Liver (tissue), 8 donors: ENCODE measurements at regions not wholly inside any gene's neighbourhood (a gene's known extent, or its start where the extent isn't known, plus 50 kb on each side); places are given as distances from the start of the nearest gene placed in this dataset.

Source experiments
- DNase-seq: peaks from one replicate; pipeline ENCODE4 v3.0.0-alpha.2; 2017; ENCODE audit warnings: low spot score
- H3K27ac ChIP-seq, 2 donors: one replicate each; pipeline ENCODE4 v1.7.0; 2013; ENCODE audit warnings: inconsistent platforms in 2 of 2, low read length in 2 of 2, control low read depth in 1 of 2, low read depth in 1 of 2, mild to moderate bottlenecking in 1 of 2
- H3K27me3 ChIP-seq, 4 donors: one replicate each; pipeline versions ENCODE4 v1.6.1 to v1.7.0; 2013; ENCODE audit warnings: low read length in 3 of 4, inconsistent platforms in 1 of 4, mild to moderate bottlenecking in 1 of 4, moderate library complexity in 1 of 4; ENCODE audit not compliant: control insufficient read depth in 4 of 4, insufficient read depth in 4 of 4
- H3K36me3 ChIP-seq, 4 donors: one replicate each; pipeline versions ENCODE4 v1.6.1 to v1.7.0; 2013; ENCODE audit warnings: low read length in 3 of 4, mild to moderate bottlenecking in 3 of 4, low read depth in 1 of 4, moderate library complexity in 1 of 4; ENCODE audit not compliant: control insufficient read depth in 4 of 4, insufficient read depth in 3 of 4
- H3K4me1 ChIP-seq, 4 donors: one replicate each; pipeline versions ENCODE4 v1.6.1 to v1.7.0; 2013; ENCODE audit warnings: low read length in 3 of 4, mild to moderate bottlenecking in 3 of 4, moderate library complexity in 1 of 4; ENCODE audit not compliant: control insufficient read depth in 4 of 4, insufficient read depth in 4 of 4
- H3K4me3 ChIP-seq, 3 donors: one replicate each; pipeline versions ENCODE4 v1.6.1 to v1.7.0; 2013; ENCODE audit warnings: low read length in 3 of 3, control low read depth in 1 of 3, low read depth in 1 of 3, mild to moderate bottlenecking in 1 of 3
- H3K9ac ChIP-seq, 2 donors: one replicate each; pipeline ENCODE4 v1.7.0; 2013; ENCODE audit warnings: low read length in 2 of 2, mild to moderate bottlenecking in 2 of 2, moderate library complexity in 2 of 2, control low read depth in 1 of 2, low read depth in 1 of 2
- H3K9me3 ChIP-seq, 4 donors: one replicate each; pipeline versions ENCODE4 v1.6.1 to v1.7.0; 2013; ENCODE audit warnings: low read length in 3 of 4; ENCODE audit not compliant: control insufficient read depth in 4 of 4
- ATF3 ChIP-seq: IDR thresholded peaks from 2 replicates; pipeline ENCODE4 v1.6.1; 2016; ENCODE audit warnings: antibody characterized with exemption
- CTCF ChIP-seq: fragments of 150-350 bp; IDR thresholded peaks from 2 replicates; pipeline ENCODE4 v1.5.1; 2017; ENCODE audit warnings: improper control_type of control experiment, low read depth, low read length; ENCODE audit not compliant: missing input control
- EGR1 ChIP-seq, 2 donors: IDR thresholded peaks; 2 replicates each; pipeline ENCODE4 v1.6.1; 2016 to 2018; ENCODE audit warnings: antibody characterized with exemption in 2 of 2, low read depth in 2 of 2
- FOXA1 ChIP-seq: IDR thresholded peaks from 2 replicates; pipeline ENCODE4 v1.6.1; 2016; ENCODE audit warnings: antibody characterized with exemption
- FOXA2 ChIP-seq: IDR thresholded peaks from 2 replicates; pipeline ENCODE4 v1.6.1; 2016; ENCODE audit warnings: antibody characterized with exemption
- GABPA ChIP-seq, 2 donors: IDR thresholded peaks in 1 of 2; conservative IDR thresholded peaks in 1 of 2; 2 replicates each; pipeline ENCODE4 v1.6.1; 2016; ENCODE audit warnings: antibody characterized with exemption in 2 of 2, mild to moderate bottlenecking in 1 of 2, moderate library complexity in 1 of 2
- HNF4A ChIP-seq, 2 donors: conservative IDR thresholded peaks; 2 replicates each; pipeline ENCODE4 v1.6.1; 2016; ENCODE audit warnings: antibody characterized with exemption in 2 of 2, mild to moderate bottlenecking in 2 of 2
- JUND ChIP-seq, 2 donors: IDR thresholded peaks; 2 replicates each; pipeline ENCODE4 v1.6.1; 2016; ENCODE audit warnings: antibody characterized with exemption in 2 of 2
- MAX ChIP-seq: IDR thresholded peaks from 2 replicates; pipeline ENCODE4 v1.6.1; 2016; ENCODE audit warnings: antibody characterized with exemption
- NR2F2 ChIP-seq: IDR thresholded peaks from 2 replicates; pipeline ENCODE4 v1.6.1; 2016; ENCODE audit warnings: antibody characterized with exemption
- RAD21 ChIP-seq, 2 donors: IDR thresholded peaks; 2 replicates each; pipeline ENCODE4 v1.6.1; 2016; ENCODE audit warnings: antibody characterized with exemption in 2 of 2, mild to moderate bottlenecking in 2 of 2
- REST ChIP-seq: IDR thresholded peaks from 2 replicates; pipeline ENCODE4 v1.6.1; 2016; ENCODE audit warnings: antibody characterized with exemption, mild to moderate bottlenecking
- RXRA ChIP-seq, 2 donors: IDR thresholded peaks; 2 replicates each; pipeline ENCODE4 v1.6.1; 2017 to 2018; ENCODE audit warnings: antibody characterized with exemption in 2 of 2, mild to moderate bottlenecking in 1 of 2
- SP1 ChIP-seq: IDR thresholded peaks from 2 replicates; pipeline ENCODE4 v1.6.1; 2018; ENCODE audit warnings: antibody characterized with exemption, mild to moderate bottlenecking
- TAF1 ChIP-seq: conservative IDR thresholded peaks from 2 replicates; pipeline ENCODE4 v1.6.1; 2016; ENCODE audit warnings: antibody characterized with exemption, mild to moderate bottlenecking
- YY1 ChIP-seq: IDR thresholded peaks from 2 replicates; pipeline ENCODE4 v1.6.1; 2016; ENCODE audit warnings: antibody characterized with exemption, mild to moderate bottlenecking
- ZBTB33 ChIP-seq: IDR thresholded peaks from 2 replicates; pipeline ENCODE4 v1.6.1; 2016; ENCODE audit warnings: antibody characterized with exemption
- WGBS: extraction: QIAGEN DNeasy Blood & Tissue Kit; methylation state at CpG from one replicate; pipeline ENCODE4 v1.1.7; 2013; 5-methylcytosine and 5-hydroxymethylcytosine counted together
- donor health status: healthy.
- donor health status: healthy.
- donor health status: healthy.
- donor health status: healthy.
- donor health status: healthy.

GRCh38 chr18:14922965-14923565 lies 175.1 kb downstream of the ANKRD30B start:
- Histone ChIP-seq H3K9me3 (no peaks in the 10 kb centered on the region), H3K4me3 (no peak overlapping the region), H3K9ac (no peak overlapping the region), H3K27ac (no peak overlapping the region), H3K4me1 (peaks cover 0 to 23% (median 10%) of the 10 kb centered on the region in 4 donors), H3K36me3 (no peaks in the 10 kb centered on the region), H3K27me3 (no peaks in the 10 kb centered on the region)
- TF ChIP-seq YY1 (no peak), RAD21 (IDR thresholded peaks at IDR 0.05) (no peak), HNF4A (conservative IDR thresholded peaks at IDR 0.05) (no peak), ATF3 (no peak), SP1 (no peak), ZBTB33 (no peak), FOXA1 (no peak), JUND (IDR thresholded peaks at IDR 0.05) (no peak), EGR1 (IDR thresholded peaks at IDR 0.05; ENCODE audit: low read depth in 2 of 2) (no peak), REST (no peak), TAF1 (no peak), GABPA (IDR thresholded peaks at IDR 0.05 in 1 of 2, conservative IDR thresholded peaks at IDR 0.05 in 1 of 2) (no peak), MAX (no peak), RXRA (IDR thresholded peaks at IDR 0.05) (no peak), FOXA2 (no peak), NR2F2 (no peak), CTCF (no peak)
- 78% methylated on average over 4 of the region's 4 CpGs for WGBS
- peak; percentile 13 for DNase-seq
